OCI-LY7 (cell line): ENCODE measurements at regions not wholly inside any gene's neighbourhood (a gene's known extent, or its start where the extent isn't known, plus 50 kb on each side); places are given as distances from the start of the nearest gene placed in this dataset.

Experiments
- EZH2phosphoT487 ChIP-seq: fragments of 200-600 bp; sonication (generic); IDR thresholded peaks from 2 replicates; pipeline ENCODE4 v1.6.1; 2018; ENCODE audit warnings: low read depth, borderline replicate concordance, mild to moderate bottlenecking, mixed run types, antibody characterized with exemption, low read length, moderate library complexity, mixed read lengths
- TF ChIP-seq, protein P1 (sequence below): fragments of 200-600 bp; sonication (generic); conservative IDR thresholded peaks from 2 replicates; pipeline ENCODE4 v1.5.1; 2014; ENCODE audit warnings: mild to moderate bottlenecking, antibody characterized with exemption, low read length, moderate library complexity, mixed read lengths

DNA sequence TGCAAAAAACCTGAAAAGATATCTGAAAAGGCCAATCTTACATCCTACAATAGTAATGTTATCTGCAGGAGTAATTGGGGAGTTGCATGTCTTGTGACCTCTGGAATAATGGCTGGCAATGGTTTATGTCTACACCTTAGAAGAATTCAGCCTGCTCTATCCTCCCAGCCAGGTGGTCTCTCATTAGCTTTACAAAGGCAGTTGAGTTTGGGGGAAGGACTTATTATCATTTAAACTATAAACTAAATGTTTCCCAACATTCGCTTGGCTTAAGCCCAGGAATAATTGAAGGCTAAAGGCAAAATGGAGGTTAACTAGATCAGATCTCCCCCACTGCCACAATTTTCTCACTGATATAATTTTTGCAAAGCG lies 158.4 kb upstream of the SFSWAP start:
- TF ChIP-seq, protein P1, sequence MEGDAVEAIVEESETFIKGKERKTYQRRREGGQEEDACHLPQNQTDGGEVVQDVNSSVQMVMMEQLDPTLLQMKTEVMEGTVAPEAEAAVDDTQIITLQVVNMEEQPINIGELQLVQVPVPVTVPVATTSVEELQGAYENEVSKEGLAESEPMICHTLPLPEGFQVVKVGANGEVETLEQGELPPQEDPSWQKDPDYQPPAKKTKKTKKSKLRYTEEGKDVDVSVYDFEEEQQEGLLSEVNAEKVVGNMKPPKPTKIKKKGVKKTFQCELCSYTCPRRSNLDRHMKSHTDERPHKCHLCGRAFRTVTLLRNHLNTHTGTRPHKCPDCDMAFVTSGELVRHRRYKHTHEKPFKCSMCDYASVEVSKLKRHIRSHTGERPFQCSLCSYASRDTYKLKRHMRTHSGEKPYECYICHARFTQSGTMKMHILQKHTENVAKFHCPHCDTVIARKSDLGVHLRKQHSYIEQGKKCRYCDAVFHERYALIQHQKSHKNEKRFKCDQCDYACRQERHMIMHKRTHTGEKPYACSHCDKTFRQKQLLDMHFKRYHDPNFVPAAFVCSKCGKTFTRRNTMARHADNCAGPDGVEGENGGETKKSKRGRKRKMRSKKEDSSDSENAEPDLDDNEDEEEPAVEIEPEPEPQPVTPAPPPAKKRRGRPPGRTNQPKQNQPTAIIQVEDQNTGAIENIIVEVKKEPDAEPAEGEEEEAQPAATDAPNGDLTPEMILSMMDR = no peak
- no peak for TF ChIP-seq EZH2phosphoT487
